ENCODE measurements at regions not wholly inside any gene's neighbourhood (a gene's known extent, or its start where the extent isn't known, plus 50 kb on each side); places are given as distances from the start of the nearest gene placed in this dataset.

DNA sequence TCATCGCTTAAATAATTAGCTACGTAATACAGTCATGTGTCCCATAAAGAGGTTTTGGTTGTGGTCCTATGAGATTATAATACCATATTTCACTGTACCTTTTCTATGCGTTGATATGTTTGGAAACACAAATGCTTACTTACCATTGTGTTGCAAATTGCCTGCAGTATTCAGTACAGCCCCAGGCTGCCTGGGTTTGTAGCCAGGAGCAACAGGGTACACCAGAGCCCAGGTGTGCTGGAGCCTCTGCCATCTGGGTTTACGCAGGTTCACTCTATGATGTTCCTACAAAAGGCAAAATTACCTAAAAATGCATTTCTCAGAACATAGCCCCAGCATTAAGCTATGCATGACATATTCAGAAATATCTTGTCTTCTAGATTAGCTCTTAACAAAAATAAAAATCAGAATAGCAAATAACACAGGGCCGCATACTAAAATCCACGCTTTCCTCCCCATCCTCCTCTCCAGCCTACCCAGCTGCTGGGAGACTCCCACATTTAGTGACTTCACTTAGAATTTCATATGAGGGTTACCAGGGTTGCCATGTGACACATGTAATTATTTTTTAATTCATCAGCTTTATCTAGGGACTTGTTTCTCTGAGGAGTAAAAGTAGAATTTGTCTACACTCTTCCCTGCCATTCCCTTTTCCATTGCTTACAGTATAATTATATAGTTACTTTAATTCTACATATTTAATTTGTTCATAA, 559.0 kb upstream of the ADARB2 start:
- H3K27me3 ChIP-seq: no peaks in the 10 kb centered on the region
- no peaks in the 10 kb centered on the region for H3K36me3 ChIP-seq
- H3K4me1 ChIP-seq: peaks cover 0 to 16% (median 5%) of the 10 kb centered on the region in 10 experiments; a peak in 10 of 20 replicates
- no peak overlapping the region for H3K9ac ChIP-seq
- H3K27ac ChIP-seq: no peak overlapping the region
- TF ChIP-seq Cebpa-rat (IDR thresholded peaks at IDR 0.05): no peak
- no peaks in the 10 kb centered on the region for H3K9me3 ChIP-seq (replicated peaks in 1 of 11)
- H3K4me3 ChIP-seq: no peak overlapping the region
- H3K4me2 ChIP-seq: no peak overlapping the region
- no peaks in the 10 kb centered on the region for H4K20me1 ChIP-seq

DNA sequence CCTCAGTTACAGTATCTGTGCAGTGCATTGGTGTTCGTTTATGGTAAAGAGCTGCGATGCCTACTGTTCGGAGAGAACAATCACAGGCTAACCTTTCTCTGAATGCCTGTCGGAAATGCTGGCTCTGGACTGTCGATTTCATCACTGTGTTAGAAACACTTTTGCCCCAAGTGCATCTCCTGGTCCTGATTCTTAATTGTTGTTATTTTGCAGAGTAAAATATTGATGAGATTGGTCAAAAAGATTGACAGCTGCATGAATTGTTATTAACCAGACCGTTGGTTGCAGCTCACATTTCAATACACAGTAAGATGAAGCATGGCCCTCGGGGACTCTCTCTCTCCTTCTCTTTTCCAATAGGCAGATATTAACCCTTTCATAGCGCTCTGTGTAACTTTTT, 557.4 kb upstream of the ADARB2 start:
- no peak overlapping the region for H3K4me3 ChIP-seq
- no peaks in the 10 kb centered on the region for H3K27me3 ChIP-seq
- H4K20me1 ChIP-seq: no peaks in the 10 kb centered on the region
- H3K4me2 ChIP-seq: no peak overlapping the region
- no peak overlapping the region for H3K9ac ChIP-seq
- H3K36me3 ChIP-seq: no peaks in the 10 kb centered on the region
- TF ChIP-seq Cebpa-rat (IDR thresholded peaks at IDR 0.05): no peak
- H3K27ac ChIP-seq: no peak overlapping the region
- peaks cover 0 to 5% (median 0%) of the 10 kb centered on the region in 10 experiments; a peak in 3 of 20 replicates for H3K4me1 ChIP-seq
- H3K9me3 ChIP-seq (replicated peaks in 1 of 11): no peaks in the 10 kb centered on the region

DNA sequence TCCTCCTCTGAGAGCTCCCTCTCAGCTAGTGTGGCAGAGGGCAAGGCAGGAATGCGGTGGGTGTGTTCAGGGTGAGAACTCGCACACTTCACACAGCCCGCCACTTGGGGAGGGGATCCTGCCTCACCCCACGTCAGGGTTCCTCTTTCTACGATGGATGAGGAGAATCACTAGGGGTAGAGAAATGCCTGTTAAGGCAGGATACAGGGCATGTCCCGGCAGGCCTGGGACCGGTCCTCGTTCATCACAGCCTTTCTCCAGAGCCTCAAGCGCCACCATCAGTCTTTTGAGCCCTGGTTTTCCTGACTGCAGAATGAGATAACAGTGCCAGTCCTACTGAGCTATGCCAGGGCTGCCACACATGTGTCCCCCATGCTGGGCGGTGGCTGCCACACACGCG, 546.7 kb upstream of the ADARB2 start:
- no peaks in the 10 kb centered on the region for H4K20me1 ChIP-seq
- H3K9me3 ChIP-seq (replicated peaks in 1 of 11): no peaks in the 10 kb centered on the region
- no peak overlapping the region for H3K4me3 ChIP-seq
- H3K36me3 ChIP-seq: no peaks in the 10 kb centered on the region
- no peak overlapping the region for H3K9ac ChIP-seq
- H3K27me3 ChIP-seq: no peaks in the 10 kb centered on the region
- no peak overlapping the region for H3K27ac ChIP-seq
- H3K4me2 ChIP-seq: no peak overlapping the region
- H3K4me1 ChIP-seq: no peaks in the 10 kb centered on the region
- TF ChIP-seq Cebpa-rat (IDR thresholded peaks at IDR 0.05): no peak

DNA sequence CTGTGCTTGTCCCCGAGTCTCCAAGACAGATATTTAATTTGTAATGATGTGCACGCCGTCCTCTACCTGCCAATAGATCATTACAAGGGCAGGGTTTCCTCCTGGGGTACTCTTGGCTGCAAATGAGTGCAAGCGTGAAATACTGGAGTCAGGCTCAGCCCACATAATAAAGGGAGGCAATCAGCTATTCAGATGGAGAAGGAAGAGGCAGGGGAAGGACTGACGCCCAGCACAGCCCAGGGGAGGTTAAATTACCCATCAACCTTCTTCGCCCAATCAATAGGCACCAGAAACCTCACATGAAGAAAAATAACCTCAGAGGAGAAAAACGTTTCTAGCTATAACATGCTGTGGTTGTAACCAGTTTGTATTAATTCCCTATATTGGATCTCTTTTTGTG, 544.9 kb upstream of the ADARB2 start:
- Histone ChIP-seq H3K36me3 (no peaks in the 10 kb centered on the region), H3K4me1 (no peaks in the 10 kb centered on the region), H4K20me1 (no peaks in the 10 kb centered on the region), H3K9me3 (replicated peaks in 1 of 11) (no peaks in the 10 kb centered on the region), H3K4me3 (no peak overlapping the region), H3K27me3 (no peaks in the 10 kb centered on the region), H3K4me2 (no peak overlapping the region), H3K27ac (no peak overlapping the region), H3K9ac (no peak overlapping the region)
- TF ChIP-seq Cebpa-rat (IDR thresholded peaks at IDR 0.05): no peak

DNA sequence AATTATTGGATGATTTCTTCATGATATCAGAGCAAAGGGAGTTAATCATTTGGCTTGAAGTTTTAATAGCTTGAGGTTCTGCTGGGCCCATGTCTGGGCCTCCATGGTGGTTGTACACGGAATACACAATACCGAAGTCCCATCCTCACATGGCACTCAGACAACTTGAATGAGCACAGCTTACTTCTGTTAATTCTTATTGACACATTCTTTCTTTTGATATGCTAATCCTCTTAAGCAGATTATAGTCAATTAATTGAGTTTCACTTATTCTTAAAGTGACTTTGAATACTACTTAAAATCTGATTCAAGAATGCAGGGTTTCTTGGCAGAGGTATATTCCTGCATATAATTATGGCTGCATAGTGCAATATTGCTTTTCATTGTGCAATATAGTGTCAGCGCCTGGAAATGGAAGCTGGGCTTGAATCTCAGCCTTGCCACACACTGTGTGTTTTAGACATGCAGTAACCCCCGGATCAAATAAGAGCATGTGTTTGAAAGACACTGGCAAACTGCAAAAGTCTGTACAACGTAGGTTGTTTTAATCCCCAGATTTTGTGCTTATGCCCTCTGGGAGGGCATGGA, 543.5 kb upstream of the ADARB2 start:
- Histone ChIP-seq H3K27me3 (no peaks in the 10 kb centered on the region), H3K9ac (no peak overlapping the region), H3K4me2 (no peak overlapping the region), H4K20me1 (no peaks in the 10 kb centered on the region), H3K9me3 (replicated peaks in 1 of 11) (no peaks in the 10 kb centered on the region), H3K4me3 (no peak overlapping the region), H3K4me1 (no peaks in the 10 kb centered on the region), H3K36me3 (no peaks in the 10 kb centered on the region), H3K27ac (no peak overlapping the region)
- no peak for TF ChIP-seq Cebpa-rat (IDR thresholded peaks at IDR 0.05)

DNA sequence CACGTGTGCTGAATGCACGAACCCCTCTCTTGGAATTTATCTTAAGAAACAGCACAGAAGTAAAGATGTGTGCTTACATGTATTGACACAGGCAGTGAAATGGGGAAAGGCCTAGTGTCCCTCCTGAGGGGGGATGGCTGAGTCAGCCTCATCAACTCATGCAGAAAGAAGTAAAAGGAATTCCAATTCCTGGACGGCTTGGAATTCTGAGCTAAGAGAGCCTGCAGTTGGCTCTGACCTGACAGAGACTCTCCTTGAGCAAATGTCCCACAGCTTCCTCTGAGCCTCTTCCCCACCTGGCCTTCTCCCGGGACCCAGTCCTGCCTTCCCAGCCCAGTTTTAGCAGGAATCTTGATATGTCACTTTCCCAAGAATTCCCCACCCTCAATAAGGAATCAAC, 542.4 kb upstream of the ADARB2 start:
- no peak overlapping the region for H3K9ac ChIP-seq
- H3K27ac ChIP-seq: no peak overlapping the region
- no peaks in the 10 kb centered on the region for H3K4me1 ChIP-seq
- no peaks in the 10 kb centered on the region for H3K27me3 ChIP-seq
- H3K4me2 ChIP-seq: no peak overlapping the region
- H3K36me3 ChIP-seq: no peaks in the 10 kb centered on the region
- H3K4me3 ChIP-seq: no peak overlapping the region
- no peak for TF ChIP-seq Cebpa-rat (IDR thresholded peaks at IDR 0.05)
- no peaks in the 10 kb centered on the region for H4K20me1 ChIP-seq
- H3K9me3 ChIP-seq (replicated peaks in 1 of 11): peaks cover 0 to 5% (median 0%) of the 10 kb centered on the region in 11 experiments; a peak in 2 of 22 replicates

DNA sequence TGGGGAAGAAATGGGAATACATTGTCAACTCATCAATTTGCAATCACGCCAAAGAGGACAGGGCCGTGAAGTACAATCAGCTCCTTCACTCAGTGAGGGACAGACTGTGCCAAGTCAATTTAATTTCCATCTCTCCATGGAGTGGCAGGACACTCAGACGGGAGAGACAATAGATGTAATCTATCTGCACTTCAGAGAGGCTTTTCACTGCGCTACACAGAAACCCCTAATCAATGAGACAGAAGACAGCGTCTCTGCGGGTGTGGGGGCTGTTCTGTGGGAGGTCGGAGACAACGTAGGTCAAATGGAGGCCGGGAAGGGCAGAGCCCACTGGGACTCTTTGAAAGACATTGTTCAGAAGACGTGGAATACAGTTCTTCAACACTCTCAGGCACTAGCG, 541.0 kb upstream of the ADARB2 start:
- H3K4me1 ChIP-seq: no peaks in the 10 kb centered on the region
- H3K27me3 ChIP-seq: no peaks in the 10 kb centered on the region
- no peak overlapping the region for H3K4me3 ChIP-seq
- H3K27ac ChIP-seq: no peak overlapping the region
- no peaks in the 10 kb centered on the region for H4K20me1 ChIP-seq
- no peak overlapping the region for H3K4me2 ChIP-seq
- no peak overlapping the region for H3K9ac ChIP-seq
- no peaks in the 10 kb centered on the region for H3K36me3 ChIP-seq
- H3K9me3 ChIP-seq (replicated peaks in 1 of 11): peaks cover 0 to 13% (median 7%) of the 10 kb centered on the region in 11 experiments; a peak in 12 of 22 replicates
- no peak for TF ChIP-seq Cebpa-rat (IDR thresholded peaks at IDR 0.05)

DNA sequence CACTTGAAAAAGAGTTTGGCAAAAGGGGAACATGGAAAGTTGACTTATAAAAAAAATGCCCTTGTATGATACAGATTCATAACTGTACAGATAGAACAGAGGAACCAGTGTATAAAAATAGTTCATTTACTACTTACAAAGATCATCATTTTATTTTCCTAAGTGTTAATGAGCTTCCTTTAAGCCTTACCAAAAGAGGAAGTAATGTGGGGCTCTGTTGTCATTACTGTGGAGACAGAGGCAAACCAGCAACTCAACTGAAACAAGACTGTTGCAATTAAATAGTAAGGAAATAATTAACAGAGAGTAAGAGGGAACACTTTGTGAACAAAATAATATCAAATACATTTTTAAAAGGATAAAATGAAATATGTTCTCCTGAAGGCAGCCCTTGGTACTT, 526.2 kb upstream of the ADARB2 start:
- no peak for TF ChIP-seq Cebpa-rat (IDR thresholded peaks at IDR 0.05)
- Histone ChIP-seq H3K27me3 (no peaks in the 10 kb centered on the region), H3K4me2 (peak overlapping the region in 8 of 11 experiments; percentile 2 to 53 (median 14); a peak in 12 of 22 replicates), H3K27ac (peak overlapping the region in 2 of 11 experiments; percentile 14 to 34; a peak in 4 of 22 replicates), H3K4me1 (peaks cover 0 to 16% (median 10%) of the 10 kb centered on the region in 10 experiments; a peak in 11 of 20 replicates), H3K9me3 (replicated peaks in 1 of 11) (peaks cover 0 to 17% (median 5%) of the 10 kb centered on the region in 11 experiments; a peak in 7 of 22 replicates), H3K4me3 (no peak overlapping the region), H3K9ac (no peak overlapping the region), H4K20me1 (no peaks in the 10 kb centered on the region), H3K36me3 (no peaks in the 10 kb centered on the region)

DNA sequence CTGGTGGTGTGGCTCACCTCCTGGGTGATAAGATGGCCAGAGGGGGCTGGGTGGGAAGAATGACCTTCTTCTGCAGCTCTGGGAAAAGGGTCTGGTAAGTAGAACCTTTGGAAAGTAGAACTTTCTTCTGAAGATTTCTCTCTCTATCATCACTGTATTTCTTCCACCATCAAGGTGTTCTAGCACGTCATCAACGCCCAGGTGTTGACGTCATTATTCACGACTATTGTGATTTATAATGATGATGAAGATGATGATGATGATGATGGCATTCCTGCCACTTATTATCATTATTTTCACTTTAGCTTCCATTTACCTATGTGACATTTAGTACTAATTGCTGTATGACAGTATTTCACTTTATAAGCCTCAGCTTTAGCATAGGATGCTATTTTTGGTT, 525.6 kb upstream of the ADARB2 start:
- H3K9me3 ChIP-seq (replicated peaks in 1 of 11): peaks cover 0 to 17% (median 5%) of the 10 kb centered on the region in 11 experiments; a peak in 7 of 22 replicates
- peaks cover 0 to 16% (median 10%) of the 10 kb centered on the region in 10 experiments; a peak in 11 of 20 replicates for H3K4me1 ChIP-seq
- H3K4me3 ChIP-seq: no peak overlapping the region
- no peaks in the 10 kb centered on the region for H4K20me1 ChIP-seq
- H3K4me2 ChIP-seq: peak overlapping the region in 3 of 11 experiments; percentile 3 to 53 (median 43); a peak in 9 of 22 replicates
- H3K9ac ChIP-seq: no peak overlapping the region
- peak overlapping the region in 2 of 11 experiments; percentile 14 to 34; a peak in 4 of 22 replicates for H3K27ac ChIP-seq
- H3K36me3 ChIP-seq: no peaks in the 10 kb centered on the region
- H3K27me3 ChIP-seq: no peaks in the 10 kb centered on the region
- no peak for TF ChIP-seq Cebpa-rat (IDR thresholded peaks at IDR 0.05)

Data from BLaER1 treated with 17β-estradiol and CSF1 and Interleukin-3, amounts not matched to agents 10 nM and 100 nM (cell line).